IMR-90 (cell line): ENCODE measurements at regions not wholly inside any gene's neighbourhood (a gene's known extent, or its start where the extent isn't known, plus 50 kb on each side); places are given as distances from the start of the nearest gene placed in this dataset.

Experiments
- ATAC-seq: fragments of 200-7000 bp; cut with Tn5 transposase; 2 replicates; pipeline ENCODE4 v1.9.1; 2020; ENCODE audit warnings: low read depth, mild to moderate bottlenecking, moderate library complexity
- BruUV-seq: library from RNA; stranded (reverse); fragments of 400-500 nt; replicated peaks from 2 replicates; lab custom pipeline; 2021; lab: Mats Ljungman, UMichigan
- CTCF ChIA-PET: fragments of 300-600 bp; formaldehyde crosslinking; extraction: SDS; loops from one replicate; lab custom pipeline; 2021; ENCODE audit warnings: antibody characterized with exemption; lab: Yijun Ruan, JAX
- POLR2A ChIA-PET: fragments of 300-600 bp; sonication (Branson Sonifier 250); formaldehyde crosslinking; loops from one replicate; lab custom pipeline; 2022; ENCODE audit warnings: antibody characterized with exemption; ENCODE audit not compliant: unreplicated experiment; lab: Charles Lee
- DNase-seq: peaks from one replicate; pipeline ENCODE4 v3.0.0; 2013
- H2AFZ ChIP-seq: replicated peaks from 2 replicates; pipeline ENCODE3; 2013; ENCODE audit warnings: low read length, mild to moderate bottlenecking; ENCODE audit not compliant: poor library complexity
- H2AK5ac ChIP-seq: 2 replicates; pipeline ENCODE4 v1.6.1; 2013; ENCODE audit warnings: low read depth, low read length, inconsistent platforms
- H2AK9ac ChIP-seq: replicated peaks from 2 replicates; pipeline ENCODE3; 2013; ENCODE audit warnings: mild to moderate bottlenecking, low read depth, low read length, moderate library complexity; ENCODE audit not compliant: poor library complexity
- H2BK120ac ChIP-seq: 2 replicates; pipeline ENCODE4 v1.6.1; 2013; ENCODE audit warnings: low read depth, low read length, inconsistent platforms
- H2BK15ac ChIP-seq: 3 replicates; pipeline ENCODE4 v1.6.1; 2013; ENCODE audit warnings: low read depth, low read length, inconsistent platforms
- H2BK20ac ChIP-seq: 2 replicates; pipeline ENCODE4 v1.6.1; 2013; ENCODE audit warnings: low read depth, mild to moderate bottlenecking, inconsistent platforms, low read length, moderate library complexity
- H2BK5ac ChIP-seq: 2 replicates; pipeline ENCODE4 v1.6.1; 2013; ENCODE audit warnings: mild to moderate bottlenecking, low read depth, low read length, inconsistent platforms; ENCODE audit not compliant: poor library complexity, severe bottlenecking
- H3K14ac ChIP-seq: replicated peaks from 2 replicates; pipeline ENCODE4 v1.6.1; 2013; ENCODE audit warnings: low read depth, low read length, inconsistent platforms
- H3K18ac ChIP-seq: 2 replicates; pipeline ENCODE4 v1.6.1; 2013; ENCODE audit warnings: low read depth, low read length, control low read depth
- H3K23ac ChIP-seq: 2 replicates; pipeline ENCODE4 v1.6.1; 2013; ENCODE audit warnings: low read depth, low read length, inconsistent platforms
- H3K27ac ChIP-seq: 2 replicates; pipeline ENCODE4 v1.5.1; 2013; ENCODE audit warnings: mild to moderate bottlenecking, control low read depth, low read length; ENCODE audit not compliant: insufficient read depth
- H3K27me3 ChIP-seq: 2 replicates; pipeline ENCODE4 v1.6.1; 2013; ENCODE audit warnings: low read length; ENCODE audit not compliant: control insufficient read depth, insufficient read depth
- H3K36me3 ChIP-seq: 2 replicates; pipeline ENCODE4 v1.6.1; 2013; ENCODE audit warnings: low read length, mixed read lengths; ENCODE audit not compliant: control insufficient read depth, insufficient read depth
- H3K4ac ChIP-seq: 2 replicates; pipeline ENCODE4 v1.6.1; 2013; ENCODE audit warnings: low read depth, low read length, inconsistent platforms
- H3K4me1 ChIP-seq: 2 replicates; pipeline ENCODE4 v1.6.1; 2013; ENCODE audit warnings: low read length, mixed read lengths; ENCODE audit not compliant: control insufficient read depth, insufficient read depth
- H3K4me2 ChIP-seq: 2 replicates; pipeline ENCODE4 v1.6.1; 2013; ENCODE audit warnings: low read depth, mild to moderate bottlenecking, control low read depth, low read length, moderate library complexity
- H3K4me3 ChIP-seq: 2 replicates; pipeline ENCODE4 v1.5.1; 2013; ENCODE audit warnings: low read depth, mild to moderate bottlenecking, control low read depth, low read length, moderate library complexity; ENCODE audit not compliant: insufficient read depth
- H3K56ac ChIP-seq: 2 replicates; pipeline ENCODE4 v1.6.1; 2013; ENCODE audit warnings: low read length, inconsistent platforms; ENCODE audit not compliant: insufficient read depth; ENCODE audit errors: extremely low read depth
- H3K79me1 ChIP-seq, 2 experiments: 2 replicates each; pipeline ENCODE4 v1.6.1; 2013; ENCODE audit warnings: low read length in 2 of 2, inconsistent platforms in 1 of 2, low read depth in 1 of 2
- H3K9ac ChIP-seq: 2 replicates; pipeline ENCODE4 v1.6.1; 2013; ENCODE audit warnings: low read depth, low read length, control low read depth
- H3K9me1 ChIP-seq: 2 replicates; pipeline ENCODE4 v1.6.1; 2013; ENCODE audit warnings: low read length, inconsistent platforms; ENCODE audit not compliant: insufficient read depth
- H3K9me3 ChIP-seq: 2 replicates; pipeline ENCODE4 v1.6.1; 2013; ENCODE audit warnings: low read length; ENCODE audit not compliant: control insufficient read depth, insufficient read depth
- H4K20me1 ChIP-seq: 2 replicates; pipeline ENCODE4 v1.6.1; 2013; ENCODE audit warnings: low read length, inconsistent platforms; ENCODE audit not compliant: insufficient read depth
- H4K5ac ChIP-seq: 2 replicates; pipeline ENCODE4 v1.6.1; 2013; ENCODE audit warnings: mild to moderate bottlenecking, low read depth, low read length, control low read depth
- H4K8ac ChIP-seq, 2 experiments: 2 replicates each; pipeline ENCODE4 v1.6.1; 2013; ENCODE audit warnings: low read depth in 2 of 2, low read length in 2 of 2, control low read depth in 1 of 2, inconsistent platforms in 1 of 2
- H4K91ac ChIP-seq: 2 replicates; pipeline ENCODE4 v1.6.1; 2013; ENCODE audit warnings: low read depth, low read length, inconsistent platforms; ENCODE audit not compliant: insufficient read depth
- BHLHE40 ChIP-seq: fragments of 150-350 bp; IDR thresholded peaks from 2 replicates; pipeline ENCODE4 v1.6.1; 2016; ENCODE audit warnings: mild to moderate bottlenecking, low read depth, low read length
- CEBPB ChIP-seq: IDR thresholded peaks from 2 replicates; pipeline ENCODE4 v1.6.1; 2012; ENCODE audit warnings: low read depth, low read length, improper control_type of control experiment
- CHD1 ChIP-seq: IDR thresholded peaks from 2 replicates; pipeline ENCODE4 v1.6.1; 2012; ENCODE audit warnings: low read depth, low read length, improper control_type of control experiment
- FOS ChIP-seq: fragments of 150-350 bp; IDR thresholded peaks from 2 replicates; pipeline ENCODE4 v1.6.1; 2016; ENCODE audit warnings: low read depth, low read length
- MAZ ChIP-seq: IDR thresholded peaks from 2 replicates; pipeline ENCODE4 v1.6.1; 2012; ENCODE audit warnings: low read depth, mild to moderate bottlenecking, low read length, improper control_type of control experiment, moderate library complexity, borderline replicate concordance
- NFE2L2 ChIP-seq: fragments of 150-350 bp; IDR thresholded peaks from 2 replicates; pipeline ENCODE4 v1.6.1; 2016; ENCODE audit warnings: low read depth, mild to moderate bottlenecking, low read length
- RAD21 ChIP-seq: IDR thresholded peaks from 2 replicates; pipeline ENCODE4 v1.6.1; 2012; ENCODE audit warnings: low read length, improper control_type of control experiment
- RCOR1 ChIP-seq: IDR thresholded peaks from 2 replicates; pipeline ENCODE4 v1.6.1; 2012; ENCODE audit warnings: mild to moderate bottlenecking, low read length, improper control_type of control experiment; ENCODE audit not compliant: insufficient replicate concordance
- RFX5 ChIP-seq: IDR thresholded peaks from 2 replicates; pipeline ENCODE4 v1.8.0; 2012; ENCODE audit warnings: low read depth, mild to moderate bottlenecking, low read length, moderate library complexity
- WGBS, 2 experiments: methylation state at CpG; one replicate each; pipeline versions ENCODE4 v1.1.5 to v1.1.7; 2013; ENCODE audit warnings: missing lambda C conversion rate in 2 of 2; ENCODE audit not compliant: insufficient read length in 1 of 2; ENCODE audit errors: extremely low coverage in 2 of 2; 5-methylcytosine and 5-hydroxymethylcytosine counted together
- dilution Hi-C: fragments of 300-500 bp; cut with HindIII; formaldehyde crosslinking; loops from one replicate; pipeline ENCODE4 v1.14.3; 2018; ENCODE audit warnings: low sequenced_read_pairs; ENCODE audit not compliant: unreplicated experiment
- in situ Hi-C: fragments of 300-500 bp; cut with MboI; formaldehyde crosslinking; loops from 3 replicates; pipeline ENCODE4 v1.14.3; 2019; ENCODE audit warnings: low sequenced_read_pairs, inconsistent platforms, mixed read lengths
- intact Hi-C: fragments of 100-400 bp; cut with micrococcal nuclease; formaldehyde crosslinking; loops from 2 replicates; pipeline ENCODE4 v1.10.0; 2022
- TF ChIP-seq, protein P1 (sequence below): fragments of 150-350 bp; IDR thresholded peaks from 2 replicates; pipeline ENCODE4 v1.6.1; 2016; ENCODE audit warnings: low read depth, mild to moderate bottlenecking, low read length, moderate library complexity, borderline replicate concordance

DNA sequence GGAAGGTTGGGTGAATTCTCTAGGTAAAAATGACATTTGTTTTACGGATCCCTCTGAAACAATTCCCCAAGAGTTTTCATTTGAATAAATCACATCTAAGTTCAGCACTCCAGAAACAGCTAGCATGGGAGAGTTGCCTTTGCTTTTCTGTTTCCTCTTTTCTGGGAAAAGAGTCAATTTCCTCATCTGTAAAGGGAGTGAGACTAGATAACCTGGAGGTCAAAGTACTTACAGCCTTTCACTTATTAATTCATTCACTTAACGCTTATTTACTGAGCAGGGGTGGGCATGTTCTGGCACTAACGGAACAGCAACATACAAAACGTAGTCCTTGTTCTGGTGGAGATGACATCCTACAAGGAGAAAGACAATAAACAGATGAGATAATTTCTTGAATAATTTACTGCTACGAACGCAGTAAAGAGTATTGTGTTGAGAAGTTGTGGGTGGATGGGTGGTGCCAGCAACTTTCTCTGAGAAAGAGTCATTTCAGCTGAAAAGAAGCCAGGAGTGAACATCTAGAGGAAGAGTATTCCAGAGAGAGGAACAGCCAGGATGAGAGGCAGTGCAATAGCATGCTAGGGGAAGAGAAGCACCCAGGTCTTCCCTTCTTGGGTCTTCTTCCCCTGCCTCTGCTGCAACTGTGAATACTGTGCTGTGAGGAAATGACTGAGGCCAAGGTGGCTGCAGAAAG lies 335.6 kb downstream of the ZSWIM6 start:
- no TSS peak for BruUV-seq
- Histone ChIP-seq H4K91ac (no peak overlapping the region), H3K23ac (no peak overlapping the region), H3K18ac (no peak overlapping the region), H3K9ac (no peak overlapping the region), H3K79me1 (no peaks in the 10 kb centered on the region), H3K56ac (no peak overlapping the region), H3K36me3 (no peaks in the 10 kb centered on the region), H4K20me1 (no peaks in the 10 kb centered on the region), H3K9me3 (no peaks in the 10 kb centered on the region), H3K9me1 (no peaks in the 10 kb centered on the region), H2BK20ac (no peak overlapping the region), H3K4me1 (no peaks in the 10 kb centered on the region), H2AFZ (no peak overlapping the region), H2BK120ac (no peak overlapping the region), H2BK15ac (no peak overlapping the region), H3K27me3 (peaks cover 24% of the 10 kb centered on the region), H2BK5ac (no peak overlapping the region), H3K4ac (no peak overlapping the region), H3K4me2 (no peak overlapping the region), H3K14ac (no peak overlapping the region), H2AK9ac (no peak overlapping the region), H2AK5ac (no peak overlapping the region), H4K5ac (no peak overlapping the region), H4K8ac (no peak overlapping the region), H3K27ac (no peak overlapping the region), H3K4me3 (no peak overlapping the region)
- intact Hi-C loops: no loop called here
- no peak for ATAC-seq
- no peak for TF ChIP-seq BHLHE40
- no peak for TF ChIP-seq RAD21
- TF ChIP-seq, protein P1, sequence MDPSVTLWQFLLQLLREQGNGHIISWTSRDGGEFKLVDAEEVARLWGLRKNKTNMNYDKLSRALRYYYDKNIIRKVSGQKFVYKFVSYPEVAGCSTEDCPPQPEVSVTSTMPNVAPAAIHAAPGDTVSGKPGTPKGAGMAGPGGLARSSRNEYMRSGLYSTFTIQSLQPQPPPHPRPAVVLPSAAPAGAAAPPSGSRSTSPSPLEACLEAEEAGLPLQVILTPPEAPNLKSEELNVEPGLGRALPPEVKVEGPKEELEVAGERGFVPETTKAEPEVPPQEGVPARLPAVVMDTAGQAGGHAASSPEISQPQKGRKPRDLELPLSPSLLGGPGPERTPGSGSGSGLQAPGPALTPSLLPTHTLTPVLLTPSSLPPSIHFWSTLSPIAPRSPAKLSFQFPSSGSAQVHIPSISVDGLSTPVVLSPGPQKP: no peak
- TF ChIP-seq RCOR1: no peak
- no peak for TF ChIP-seq RFX5
- TF ChIP-seq FOS: no peak
- no peak for TF ChIP-seq CEBPB
- TF ChIP-seq CHD1: no peak
- TF ChIP-seq MAZ: no peak
- TF ChIP-seq NFE2L2: no peak
- WGBS, 2 experiments: no CpG with 5 or more reads among the region's 6 CpGs
- POLR2A ChIA-PET: no interaction called here
- dilution Hi-C loops: no loop called here
- DNase-seq: no peak
- in situ Hi-C loops: loop anchor here (10.0 to 25.0 kb wide), 2 partner anchors 613 to 705 kb away; no protein-coding TSS in a partner anchor
- CTCF ChIA-PET: interaction anchor here (1.1 kb wide), 1 partner anchor 9 kb away, joined by 4 read pairs; no protein-coding TSS in a partner anchor
